ENCODE measurements at regions not wholly inside any gene's neighbourhood (a gene's known extent, or its start where the extent isn't known, plus 50 kb on each side); places are given as distances from the start of the nearest gene placed in this dataset.
"Not testable (repeated sequence)": the region's sequence is repeated elsewhere in the genome, so short reads cannot be mapped to it uniquely, and the experiment has no call there.

DNA sequence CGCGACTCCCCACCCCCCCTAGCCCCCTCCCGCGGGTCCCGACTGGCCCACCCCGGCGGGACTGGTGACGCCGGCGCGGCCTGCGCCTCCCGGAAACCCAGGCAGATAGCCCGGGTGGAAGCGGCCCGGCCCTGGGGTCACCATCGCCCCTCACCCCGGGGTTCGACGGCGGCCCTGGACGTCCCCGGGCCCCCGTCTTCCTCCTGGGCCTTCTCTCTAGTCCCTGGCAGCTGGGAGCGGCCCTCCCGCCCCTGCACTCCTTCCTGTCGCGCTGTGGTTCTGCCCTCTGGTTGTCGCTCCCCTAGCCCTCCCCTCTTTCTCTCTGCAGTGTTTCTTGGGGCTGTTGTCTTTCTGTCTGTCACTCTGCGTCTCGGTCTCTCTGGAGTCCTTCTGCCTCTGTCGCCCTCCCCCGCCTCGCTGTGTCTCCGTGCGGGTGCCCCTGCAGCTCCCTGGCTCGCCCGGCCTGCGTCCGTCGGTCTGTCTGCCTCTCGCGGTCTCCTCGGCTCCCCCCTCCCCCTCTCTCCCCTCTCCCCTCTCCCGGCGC is 90.5 kb upstream of the PAX2 start:
- Histone ChIP-seq H3K4me3 (no peak overlapping the region), H3K27me3 (peaks cover 70% of the 10 kb centered on the region), H3K36me3 (no peaks in the 10 kb centered on the region), H3K9me3 (no peaks in the 10 kb centered on the region)
- DNase-seq, result no peak

DNA sequence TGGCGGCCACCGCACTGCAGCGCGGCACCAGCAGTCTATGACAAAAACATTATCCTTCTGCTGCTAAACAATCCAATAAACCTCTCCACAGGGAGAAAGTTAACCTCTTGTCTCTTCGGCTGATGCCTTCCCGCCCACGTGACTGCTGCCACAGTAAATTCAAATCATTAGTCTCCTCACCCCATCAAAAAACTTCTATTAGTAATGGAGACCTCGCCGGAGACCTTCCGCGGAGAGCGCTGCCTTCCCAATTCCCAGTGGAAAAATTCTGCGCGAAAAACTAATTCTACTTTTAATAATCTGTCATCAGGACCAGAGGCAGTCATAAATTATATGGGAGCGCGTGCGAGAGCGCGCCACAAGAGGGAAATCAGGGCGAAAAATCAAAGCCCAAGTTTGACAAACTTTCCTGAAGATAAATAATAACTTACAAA is 90.0 kb upstream of the PAX2 start:
- Histone ChIP-seq H3K36me3 (no peaks in the 10 kb centered on the region), H3K9me3 (no peaks in the 10 kb centered on the region), H3K4me3 (no peak overlapping the region), H3K27me3 (peaks cover 75% of the 10 kb centered on the region)
- DNase-seq, result no peak

DNA sequence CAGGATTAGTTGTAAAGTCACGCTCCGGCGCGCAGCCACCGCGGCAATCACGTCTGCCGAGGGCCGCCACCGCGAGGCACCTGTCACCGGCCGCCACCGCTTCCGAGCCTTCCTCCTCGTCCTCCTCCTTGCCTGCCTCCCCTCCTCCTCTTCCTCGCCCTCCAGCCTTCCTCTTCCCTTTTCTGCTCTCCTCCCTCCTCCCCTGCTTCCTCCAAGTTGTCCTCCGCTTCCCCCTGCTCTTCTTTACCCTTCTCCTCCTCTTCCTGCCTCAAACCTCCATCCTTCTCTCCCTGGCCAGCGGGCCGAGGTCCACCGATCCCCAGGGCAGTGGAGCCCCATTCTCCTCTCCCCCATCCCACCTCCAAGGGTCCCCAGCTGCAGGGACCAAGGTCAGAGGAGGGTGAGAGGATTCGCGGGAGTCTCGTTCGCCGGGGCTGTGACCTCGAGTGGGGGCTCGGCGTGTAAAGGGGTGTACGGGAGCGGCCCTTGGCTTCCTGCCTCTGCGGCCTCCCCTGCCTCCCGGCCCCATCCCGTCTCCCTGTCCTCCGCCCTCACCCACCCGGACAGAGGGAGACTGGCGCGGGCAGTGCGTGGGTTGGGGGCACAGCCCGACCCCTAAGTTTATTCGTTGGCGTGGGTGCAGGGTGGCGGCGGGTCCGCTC is 89.5 kb upstream of the PAX2 start:
- Histone ChIP-seq H3K27me3 (peaks cover 76% of the 10 kb centered on the region), H3K36me3 (no peaks in the 10 kb centered on the region)
- no peak for DNase-seq

DNA sequence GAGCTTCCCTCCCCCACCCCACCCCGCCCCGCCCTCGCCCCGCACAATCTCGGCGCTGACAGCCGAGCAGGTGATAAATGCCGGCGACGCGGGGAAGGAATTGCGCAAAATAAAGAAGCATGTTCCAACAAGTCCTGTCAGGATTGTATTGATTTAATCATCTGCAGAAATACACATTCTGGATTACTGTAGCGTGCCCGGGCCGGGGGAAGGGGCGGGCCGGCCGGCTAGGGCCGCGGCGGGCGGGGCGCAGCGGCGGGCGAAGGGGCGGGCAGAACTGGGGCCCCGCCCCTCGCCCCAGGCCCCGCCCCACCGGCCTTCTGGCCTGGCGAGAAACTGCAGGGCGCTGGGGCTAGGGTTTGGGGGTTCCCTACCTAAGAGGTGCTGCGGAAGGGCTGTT is 88.9 kb upstream of the PAX2 start:
- H3K4me3 ChIP-seq, result no peak overlapping the region
- no peak for DNase-seq
- no peaks in the 10 kb centered on the region for H3K36me3 ChIP-seq
- H3K27me3 ChIP-seq, result peaks cover 76% of the 10 kb centered on the region
- no peaks in the 10 kb centered on the region for H3K9me3 ChIP-seq

More for the DNA sequence above, 89.5 kb upstream of the PAX2 start:
- no peak overlapping the region for H3K4me3 ChIP-seq
- H3K9me3 ChIP-seq, result no peaks in the 10 kb centered on the region

DNA sequence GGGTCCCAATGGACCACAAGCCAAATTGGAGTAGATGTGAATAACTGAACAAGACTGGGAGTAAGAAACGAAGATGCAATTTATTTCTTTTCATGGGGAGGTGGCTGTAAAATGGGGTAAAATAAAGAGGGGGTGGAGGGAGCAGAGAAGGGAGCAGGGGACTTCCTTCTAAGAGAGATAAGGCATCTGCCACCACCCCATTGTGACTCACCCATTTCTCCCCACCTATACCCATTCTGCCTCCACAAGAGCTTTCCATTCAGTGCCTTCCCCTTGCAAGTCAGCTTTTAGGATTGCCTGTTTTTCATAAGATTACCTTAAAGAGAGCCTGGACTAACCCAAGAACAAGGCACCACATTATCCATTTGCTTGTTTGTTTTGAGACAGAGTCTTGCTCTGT is 87.1 kb upstream of the PAX2 start:
- H3K27me3 ChIP-seq, result peaks cover 63% of the 10 kb centered on the region
- H3K9me3 ChIP-seq, result no peaks in the 10 kb centered on the region
- H3K4me3 ChIP-seq, result no peak overlapping the region
- no peak for DNase-seq
- no peaks in the 10 kb centered on the region for H3K36me3 ChIP-seq

DNA sequence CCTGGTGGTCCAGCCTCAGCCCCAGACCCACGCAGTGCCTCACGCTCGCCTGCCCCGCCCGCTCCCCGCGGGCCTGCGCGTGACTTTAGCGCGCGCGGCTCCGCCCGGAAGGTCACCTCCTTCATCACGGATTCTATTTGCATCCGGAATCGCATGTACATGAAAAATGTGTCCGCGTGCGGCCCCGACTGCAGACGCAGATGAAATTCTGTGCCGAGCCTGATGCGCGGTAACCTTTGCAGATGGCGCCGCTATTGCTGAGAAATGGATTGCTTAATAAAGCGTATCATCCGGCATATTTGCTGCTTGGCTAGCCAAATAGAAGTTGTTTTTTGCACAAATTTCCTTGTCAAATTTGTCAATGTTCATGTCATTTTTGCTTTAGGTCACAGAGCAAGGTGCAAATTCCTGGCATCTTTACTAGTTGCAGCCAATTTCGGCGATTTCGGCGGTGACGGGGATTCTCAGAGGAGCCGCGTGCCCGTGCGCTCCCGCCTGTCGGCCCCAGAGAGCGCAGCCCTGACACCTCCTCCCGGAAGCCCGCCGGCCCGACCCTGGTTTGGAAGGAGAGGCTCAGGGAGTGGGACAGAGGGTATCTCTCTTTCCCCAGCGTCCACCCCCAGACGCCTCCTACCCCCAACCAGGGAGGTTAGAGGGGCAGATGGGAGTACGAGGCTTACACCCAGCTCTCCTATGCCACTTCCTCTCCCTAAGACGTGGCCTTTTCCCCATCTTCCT is 85.9 kb upstream of the PAX2 start:
- Histone ChIP-seq H3K27me3 (peaks cover 53% of the 10 kb centered on the region), H3K36me3 (no peaks in the 10 kb centered on the region), H3K9me3 (no peaks in the 10 kb centered on the region), H3K4me3 (no peak overlapping the region)
- DNase-seq, result no peak

DNA sequence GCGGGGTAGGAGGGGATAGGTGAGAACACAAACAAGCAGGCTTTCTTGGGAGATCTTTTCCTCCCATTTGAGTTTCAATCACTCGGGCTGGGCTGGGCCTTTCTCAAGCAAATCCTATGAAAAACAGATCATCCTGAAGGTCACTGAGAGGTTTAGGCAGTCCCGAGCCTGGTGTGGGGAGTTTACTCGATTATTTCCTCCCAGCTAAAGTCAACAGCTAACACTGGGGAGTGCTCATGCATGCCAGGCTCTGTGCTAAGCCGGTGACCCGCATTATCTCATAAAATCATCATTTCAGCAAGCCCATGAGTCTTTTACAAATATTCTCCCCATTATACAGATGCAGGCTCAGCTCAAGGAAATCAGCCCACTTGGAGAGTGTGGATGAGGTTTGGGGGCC is 85.0 kb upstream of the PAX2 start:
- DNase-seq, result no peak
- no peaks in the 10 kb centered on the region for H3K9me3 ChIP-seq
- no peak overlapping the region for H3K4me3 ChIP-seq
- peaks cover 47% of the 10 kb centered on the region for H3K27me3 ChIP-seq
- H3K36me3 ChIP-seq, result no peaks in the 10 kb centered on the region

DNA sequence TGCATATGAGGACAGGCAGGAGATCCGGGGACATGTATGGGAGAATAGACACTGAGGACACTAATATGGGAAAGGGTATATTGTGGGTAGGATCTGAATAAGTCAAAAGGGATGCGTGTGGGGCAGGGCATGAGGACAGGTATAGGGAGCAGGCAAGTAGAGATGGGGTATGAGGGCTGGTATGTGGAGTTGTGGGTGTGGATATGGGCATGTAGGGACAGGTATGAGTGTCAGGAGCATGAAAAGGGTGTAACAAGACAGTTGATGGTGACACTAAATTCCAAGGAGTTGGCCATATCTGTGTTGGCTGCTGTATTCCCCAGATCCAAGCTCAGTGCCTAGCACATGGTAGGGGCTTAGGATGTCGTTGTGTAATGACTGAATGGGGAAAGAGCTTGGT is 84.4 kb upstream of the PAX2 start:
- DNase-seq, result no peak
- no peaks in the 10 kb centered on the region for H3K36me3 ChIP-seq
- H3K9me3 ChIP-seq, result no peaks in the 10 kb centered on the region
- no peak overlapping the region for H3K4me3 ChIP-seq
- peaks cover 41% of the 10 kb centered on the region for H3K27me3 ChIP-seq

DNA sequence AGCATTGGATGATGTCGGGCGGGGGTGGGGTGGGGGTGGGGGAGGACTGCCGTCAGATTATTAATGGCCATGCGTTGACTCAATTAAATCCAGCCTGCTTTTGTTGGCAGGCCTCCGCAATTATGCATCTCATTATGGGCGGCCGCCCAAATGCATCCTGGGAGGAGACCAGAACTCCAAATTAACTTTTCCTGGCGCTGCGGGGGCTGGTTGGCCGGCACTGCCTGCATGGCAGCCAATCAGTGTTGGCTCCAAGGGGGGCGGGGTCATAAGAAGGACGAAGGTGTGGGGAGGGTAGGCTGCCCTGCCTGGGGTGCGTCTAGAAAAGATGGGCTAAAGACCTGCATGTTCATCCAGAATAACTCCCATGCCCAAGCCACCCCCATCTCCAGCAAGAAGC is 83.9 kb upstream of the PAX2 start:
- H3K36me3 ChIP-seq, result no peaks in the 10 kb centered on the region
- no peaks in the 10 kb centered on the region for H3K9me3 ChIP-seq
- no peak for DNase-seq
- no peak overlapping the region for H3K4me3 ChIP-seq
- H3K27me3 ChIP-seq, result peaks cover 39% of the 10 kb centered on the region

DNA sequence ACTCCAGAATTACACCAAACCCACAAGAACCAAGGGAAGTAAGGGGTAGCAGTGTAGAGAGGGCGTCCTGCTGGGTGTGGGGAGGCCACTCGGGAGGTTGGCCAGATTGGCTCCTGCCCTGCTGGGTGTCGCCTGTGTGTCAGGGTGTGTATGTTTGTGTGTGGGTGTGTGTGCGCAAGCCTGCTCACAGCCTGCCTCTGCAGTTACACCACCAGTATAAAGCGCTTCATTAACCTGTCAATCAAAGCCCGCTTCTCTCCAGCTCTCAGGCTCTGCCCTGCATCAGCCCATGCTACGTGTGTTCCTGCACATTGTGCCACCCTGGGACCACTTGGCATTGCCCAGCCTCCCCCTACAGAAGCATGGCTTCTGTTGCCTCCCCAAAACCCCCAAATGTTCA is 83.3 kb upstream of the PAX2 start:
- DNase-seq, result no peak
- H3K36me3 ChIP-seq, result no peaks in the 10 kb centered on the region
- peaks cover 34% of the 10 kb centered on the region for H3K27me3 ChIP-seq
- no peaks in the 10 kb centered on the region for H3K9me3 ChIP-seq
- H3K4me3 ChIP-seq, result no peak overlapping the region

DNA sequence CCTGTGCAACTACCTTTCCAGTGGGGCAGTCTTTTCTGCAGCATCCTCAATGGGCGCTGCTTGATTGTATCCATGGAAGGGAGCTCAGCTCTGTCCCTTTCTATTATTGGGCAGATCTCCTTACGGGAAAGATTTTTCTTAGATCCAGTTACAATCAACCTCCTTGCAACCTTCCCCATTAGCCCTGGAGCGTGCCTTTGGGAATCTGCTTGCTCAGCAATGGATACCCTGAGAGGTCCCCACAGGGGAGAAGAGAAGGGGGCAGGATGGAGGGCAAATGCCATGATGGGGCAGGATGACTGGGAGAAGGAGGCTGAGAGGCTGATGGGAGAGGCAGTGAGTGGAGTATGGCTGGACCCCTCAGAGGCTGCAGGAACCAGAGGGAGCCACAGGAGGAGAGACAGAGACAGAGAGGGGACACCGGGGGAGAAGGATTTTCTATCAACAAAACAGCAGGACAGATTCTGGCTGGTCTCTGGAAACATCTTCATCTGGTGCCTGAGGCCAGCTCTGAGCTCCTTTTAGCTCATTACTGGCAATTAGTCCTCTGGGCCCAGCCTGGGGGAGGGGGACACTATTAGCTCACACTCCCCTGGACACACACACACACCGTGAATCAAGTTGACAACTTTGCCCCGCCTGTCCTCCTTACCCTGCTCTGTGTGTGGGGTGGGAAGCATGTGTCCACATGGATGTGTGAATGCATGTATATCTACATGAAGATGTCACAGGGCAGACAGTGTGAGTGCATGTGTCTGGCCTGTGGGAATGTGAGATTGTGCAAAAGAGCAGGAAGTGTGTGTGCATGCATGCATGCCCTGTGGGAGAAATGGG is 80.8 kb upstream of the PAX2 start:
- Histone ChIP-seq H3K9me3 (no peaks in the 10 kb centered on the region), H3K27me3 (peaks cover 21% of the 10 kb centered on the region), H3K36me3 (no peaks in the 10 kb centered on the region), H3K4me3 (no peak overlapping the region)
- no peak for DNase-seq

DNA sequence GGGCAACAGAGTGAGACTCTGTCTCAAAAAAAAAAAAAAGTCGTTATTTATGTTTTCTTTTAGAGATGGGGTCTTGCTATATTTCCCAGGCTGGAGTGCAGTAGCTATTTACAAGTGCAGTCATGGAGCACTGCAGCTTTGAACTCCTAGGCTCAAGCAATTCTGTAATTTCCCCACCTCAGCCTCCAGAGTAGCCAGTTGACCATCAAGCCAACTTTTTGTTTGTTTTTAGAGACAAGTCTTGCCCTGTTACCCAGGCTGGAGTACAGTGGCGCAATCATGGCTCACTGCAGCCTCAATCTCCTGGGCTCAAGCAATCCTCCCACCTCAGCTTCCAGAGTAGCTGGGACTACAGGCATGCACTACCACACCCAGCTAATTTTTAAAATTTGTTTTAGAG is 78.7 kb upstream of the PAX2 start:
- H3K9me3 ChIP-seq, H3K36me3 ChIP-seq, H3K4me3 ChIP-seq, DNase-seq: not testable (repeated sequence)
- peaks cover 28% of the 10 kb centered on the region for H3K27me3 ChIP-seq

DNA sequence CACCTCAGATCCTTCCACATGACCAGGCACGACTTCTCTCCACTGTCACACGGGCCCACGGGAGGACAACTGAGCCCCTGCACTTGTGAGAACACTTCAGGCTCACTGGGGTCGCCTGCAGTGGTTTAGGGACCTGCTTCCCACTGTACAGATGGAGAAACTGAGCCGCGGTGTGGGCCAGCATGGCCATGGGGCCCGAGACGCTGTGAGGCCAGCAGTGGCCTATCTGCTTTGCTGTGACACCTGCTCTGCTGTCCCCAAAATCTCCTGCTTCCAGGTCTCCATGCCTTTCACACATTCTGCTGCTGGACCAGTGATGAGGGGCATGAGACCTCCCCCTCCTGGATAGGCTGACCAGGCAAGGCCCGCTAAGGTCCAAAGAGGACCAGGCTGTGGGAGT is 75.8 kb upstream of the PAX2 start:
- Histone ChIP-seq H3K4me3 (no peak overlapping the region), H3K9me3 (no peaks in the 10 kb centered on the region), H3K36me3 (no peaks in the 10 kb centered on the region), H3K27me3 (peaks cover 47% of the 10 kb centered on the region)
- no peak for DNase-seq

DNA sequence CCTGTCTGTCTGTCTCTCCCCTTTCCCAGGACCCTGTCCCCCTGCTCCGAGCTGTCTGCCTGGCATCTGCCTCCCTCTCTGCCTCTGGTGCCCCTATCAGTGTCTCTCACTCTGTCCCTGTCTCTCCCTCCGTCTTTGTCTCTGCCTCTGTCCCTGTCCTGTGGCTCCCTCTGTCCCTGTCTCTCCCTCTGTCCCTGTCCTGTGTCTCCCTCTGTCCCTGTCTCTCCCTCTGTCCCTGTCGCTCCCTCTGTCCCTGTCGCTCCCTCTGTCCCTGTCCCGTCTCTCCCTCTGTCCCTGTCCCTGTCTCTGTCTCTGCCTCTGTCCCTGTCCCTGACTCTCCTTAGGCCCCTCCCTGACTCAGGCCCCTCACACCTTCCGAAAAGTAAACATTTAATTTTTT is 75.0 kb upstream of the PAX2 start:
- DNase-seq, result no peak
- H3K36me3 ChIP-seq, result no peaks in the 10 kb centered on the region
- H3K4me3 ChIP-seq, result no peak overlapping the region
- H3K27me3 ChIP-seq, result peaks cover 51% of the 10 kb centered on the region
- no peaks in the 10 kb centered on the region for H3K9me3 ChIP-seq

DNA sequence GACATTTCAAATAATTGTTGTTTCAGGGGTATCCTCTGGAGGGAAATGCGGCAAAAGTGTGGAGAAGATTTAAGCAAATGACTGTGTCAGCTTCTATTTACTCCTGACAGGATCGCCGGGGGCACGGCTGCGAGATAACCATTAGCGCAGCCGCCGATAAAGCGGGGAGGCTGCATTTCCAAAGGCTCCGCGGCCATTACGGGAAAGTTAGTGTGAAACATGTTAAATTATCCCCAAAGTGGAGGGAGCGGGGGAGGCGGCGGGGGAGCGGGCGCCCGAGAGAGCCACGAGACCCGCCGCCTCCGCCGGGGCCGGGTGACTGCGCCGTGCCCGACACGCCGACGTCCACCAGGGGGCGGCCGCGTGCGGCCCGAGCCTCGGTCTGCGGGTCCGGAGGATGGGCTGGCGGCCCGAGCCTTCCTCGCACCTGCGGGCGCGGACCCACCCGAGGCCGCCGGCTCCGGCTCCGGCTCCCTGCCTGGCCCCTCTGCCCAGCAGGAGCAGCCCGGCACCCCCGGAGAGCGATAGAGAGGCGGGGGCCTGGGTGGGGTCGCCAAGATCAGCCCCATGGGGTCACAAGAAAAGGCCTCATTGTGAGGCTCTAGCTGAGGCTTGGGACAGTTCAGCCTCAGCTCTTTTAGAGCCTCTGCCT is 74.4 kb upstream of the PAX2 start:
- Histone ChIP-seq H3K36me3 (no peaks in the 10 kb centered on the region), H3K4me3 (no peak overlapping the region), H3K9me3 (no peaks in the 10 kb centered on the region), H3K27me3 (peaks cover 56% of the 10 kb centered on the region)
- DNase-seq, result peak; percentile 33

DNA sequence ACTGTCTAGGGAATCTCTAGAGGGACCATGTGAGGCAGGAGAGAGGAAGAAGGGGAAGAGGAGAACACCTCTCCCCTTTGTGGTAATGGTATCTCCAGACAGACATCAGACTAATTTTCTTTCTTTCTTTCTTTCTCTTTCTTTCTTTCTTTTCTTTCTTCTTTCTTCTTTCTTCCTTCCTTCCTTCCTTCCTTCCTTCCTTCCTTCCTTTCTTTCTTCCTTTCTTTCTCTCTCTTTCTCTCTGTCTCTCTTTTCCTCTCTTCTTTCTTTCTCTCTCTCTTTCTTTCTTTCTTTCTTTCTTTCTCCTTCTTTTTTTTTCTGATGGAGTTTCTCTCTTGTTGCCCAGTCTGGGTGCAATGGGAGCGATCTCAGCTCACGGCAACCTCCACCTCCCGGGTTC is 73.2 kb upstream of the PAX2 start:
- no peaks in the 10 kb centered on the region for H3K9me3 ChIP-seq
- no peaks in the 10 kb centered on the region for H3K36me3 ChIP-seq
- no peak for DNase-seq
- peaks cover 58% of the 10 kb centered on the region for H3K27me3 ChIP-seq
- no peak overlapping the region for H3K4me3 ChIP-seq
